ENCODE measurements at regions not wholly inside any gene's neighbourhood (a gene's known extent, or its start where the extent isn't known, plus 50 kb on each side); places are given as distances from the start of the nearest gene placed in this dataset.
A peak's percentile ranks its signal among the peaks of the same experiment; 100 is the strongest.

- no peaks in the 10 kb centered on the region for H3K9me3 ChIP-seq (ENCODE audit: low read length)
- POLR2A ChIA-PET (ENCODE audit: unreplicated experiment), result no interaction called here
- CTCF ChIA-PET, result no interaction called here
Measured at GRCh38 chr12:78331753-78332152, 501.1 kb downstream of the NAV3 start.

GRCh38 chr12:78338054-78338785 is 507.5 kb downstream of the NAV3 start:
- H3K4me1 ChIP-seq (ENCODE audit: insufficient read depth, low read length), result peaks cover 2% of the 10 kb centered on the region
- no peaks in the 10 kb centered on the region for H3K9me3 ChIP-seq (ENCODE audit: low read length)
- H4K20me1 ChIP-seq (ENCODE audit: low read length), result no peaks in the 10 kb centered on the region
- no peaks in the 10 kb centered on the region for H3K36me3 ChIP-seq (ENCODE audit: low read depth, low read length)
- H3K4me3 ChIP-seq (ENCODE audit: low read length), result no peak overlapping the region
- POLR2A ChIA-PET (ENCODE audit: unreplicated experiment), result no interaction called here
- no peak overlapping the region for H3K4me2 ChIP-seq (ENCODE audit: low read length)
- no peak overlapping the region for H2AFZ ChIP-seq (ENCODE audit: low read length)
- H3K9me2 ChIP-seq (replicated peaks; ENCODE audit: low read length), result no peaks in the 10 kb centered on the region
- no peak for DNase-seq
- H3K79me2 ChIP-seq (ENCODE audit: low read length), result no peaks in the 10 kb centered on the region
- no peak overlapping the region for H3K27ac ChIP-seq (ENCODE audit: low read length)
- peak; percentile 73 for ATAC-seq
- CTCF ChIA-PET, result no interaction called here
- no peaks in the 10 kb centered on the region for H3F3A ChIP-seq (ENCODE audit: low read length, unreplicated experiment)
- no peaks in the 10 kb centered on the region for H3K27me3 ChIP-seq (ENCODE audit: low read length)
- intact Hi-C loops (cut with micrococcal nuclease), result no loop called here
- H3K9ac ChIP-seq (ENCODE audit: low read length), result no peak overlapping the region
- TF ChIP-seq EZH2phosphoT487 (IDR thresholded peaks at IDR 0.05; ENCODE audit: borderline replicate concordance, low read length) (no peak), CTCF (conservative IDR thresholded peaks at IDR 0.05; ENCODE audit: low read depth, low read length) (no peak), EZH2 (IDR thresholded peaks at IDR 0.05; ENCODE audit: low read length, unreplicated experiment) (no peak)
- BruUV-seq (replicated peaks), result no TSS peak

More at GRCh38 chr12:78331753-78332152, 501.1 kb downstream of the NAV3 start:
- H4K20me1 ChIP-seq (ENCODE audit: low read length), result no peaks in the 10 kb centered on the region
- H3K27ac ChIP-seq (ENCODE audit: low read length), result no peak overlapping the region
- H3F3A ChIP-seq (ENCODE audit: low read length, unreplicated experiment), result no peaks in the 10 kb centered on the region
- H3K4me2 ChIP-seq (ENCODE audit: low read length), result no peak overlapping the region
- no TSS peak for BruUV-seq (replicated peaks)
- TF ChIP-seq CTCF (conservative IDR thresholded peaks at IDR 0.05; ENCODE audit: low read depth, low read length), result no peak
- no peak for TF ChIP-seq EZH2 (IDR thresholded peaks at IDR 0.05; ENCODE audit: low read length, unreplicated experiment)
- intact Hi-C loops (cut with micrococcal nuclease), result no loop called here
- no peaks in the 10 kb centered on the region for H3K4me1 ChIP-seq (ENCODE audit: insufficient read depth, low read length)
- ATAC-seq, result no peak
- H3K79me2 ChIP-seq (ENCODE audit: low read length), result no peaks in the 10 kb centered on the region
- H3K4me3 ChIP-seq (ENCODE audit: low read length), result no peak overlapping the region
- H3K9ac ChIP-seq (ENCODE audit: low read length), result no peak overlapping the region
- H3K27me3 ChIP-seq (ENCODE audit: low read length), result no peaks in the 10 kb centered on the region
- DNase-seq, result no peak
- no peaks in the 10 kb centered on the region for H3K9me2 ChIP-seq (replicated peaks; ENCODE audit: low read length)
- no peaks in the 10 kb centered on the region for H3K36me3 ChIP-seq (ENCODE audit: low read depth, low read length)
- no peak overlapping the region for H2AFZ ChIP-seq (ENCODE audit: low read length)

GRCh38 chr12:78340406-78340805 is 509.7 kb downstream of the NAV3 start:
- no peak for DNase-seq
- Histone ChIP-seq H3K4me1 (ENCODE audit: insufficient read depth, low read length) (peaks cover 11% of the 10 kb centered on the region), H2AFZ (ENCODE audit: low read length) (no peak overlapping the region), H3K9me3 (ENCODE audit: low read length) (no peaks in the 10 kb centered on the region), H3K79me2 (ENCODE audit: low read length) (no peaks in the 10 kb centered on the region), H3K9me2 (replicated peaks; ENCODE audit: low read length) (no peaks in the 10 kb centered on the region), H3K36me3 (ENCODE audit: low read depth, low read length) (no peaks in the 10 kb centered on the region), H3K9ac (ENCODE audit: low read length) (no peak overlapping the region), H3K4me2 (ENCODE audit: low read length) (no peak overlapping the region), H4K20me1 (ENCODE audit: low read length) (no peaks in the 10 kb centered on the region), H3F3A (ENCODE audit: low read length, unreplicated experiment) (no peaks in the 10 kb centered on the region), H3K4me3 (ENCODE audit: low read length) (no peak overlapping the region), H3K27me3 (ENCODE audit: low read length) (no peaks in the 10 kb centered on the region), H3K27ac (ENCODE audit: low read length) (no peak overlapping the region)
- no TSS peak for BruUV-seq (replicated peaks)
- intact Hi-C loops (cut with micrococcal nuclease), result no loop called here
- no peak for ATAC-seq
- CTCF ChIA-PET, result no interaction called here
- POLR2A ChIA-PET (ENCODE audit: unreplicated experiment), result interaction anchor here (0.7 kb wide), 1 partner anchor 16 kb away, joined by 3 read pairs; no protein-coding TSS in a partner anchor
- TF ChIP-seq EZH2 (IDR thresholded peaks at IDR 0.05; ENCODE audit: low read length, unreplicated experiment), result no peak
- TF ChIP-seq EZH2phosphoT487 (IDR thresholded peaks at IDR 0.05; ENCODE audit: borderline replicate concordance, low read length), result no peak
- no peak for TF ChIP-seq CTCF (conservative IDR thresholded peaks at IDR 0.05; ENCODE audit: low read depth, low read length)
